ENCODE measurements at regions not wholly inside any gene's neighbourhood (a gene's known extent, or its start where the extent isn't known, plus 50 kb on each side); places are given as distances from the start of the nearest gene placed in this dataset.

- Mint-ChIP-seq H3K27me3 (peaks cover 21 to 25% of the 10 kb centered on the region in 2 donors), H3K4me3 (no peak overlapping the region), H3K36me3 (peaks cover 0 to 4% (median 0%) of the 10 kb centered on the region in 3 donors), H3K9me3 (no peaks in the 10 kb centered on the region), H3K4me1 (peaks cover 11 to 17% (median 16%) of the 10 kb centered on the region in 3 donors), H3K27ac (peak overlapping the region in 2 of 8 donors; percentile 4 to 21)
- Histone ChIP-seq H3K4me1 (ENCODE audit: insufficient read depth, low read length) (peaks cover 21% of the 10 kb centered on the region), H3K4me3 (ENCODE audit: low read length) (peak overlapping the region; percentile 14), H3K36me3 (ENCODE audit: insufficient read depth, low read length) (no peaks in the 10 kb centered on the region), H3K27ac (ENCODE audit: low read depth, low read length) (peak overlapping the region; percentile 49), H3K27me3 (ENCODE audit: insufficient read depth, low read length, poor library complexity, severe bottlenecking) (no peaks in the 10 kb centered on the region), H3K9me3 (ENCODE audit: low read length) (no peaks in the 10 kb centered on the region)
- CTCF ChIA-PET = no interaction called here
- POLR2A ChIA-PET = no interaction called here
- DNase-seq = no peak
These were observed 124.2 kb downstream of the LY86 start for GRCh38 chr6:6712449-6713403.

DNA sequence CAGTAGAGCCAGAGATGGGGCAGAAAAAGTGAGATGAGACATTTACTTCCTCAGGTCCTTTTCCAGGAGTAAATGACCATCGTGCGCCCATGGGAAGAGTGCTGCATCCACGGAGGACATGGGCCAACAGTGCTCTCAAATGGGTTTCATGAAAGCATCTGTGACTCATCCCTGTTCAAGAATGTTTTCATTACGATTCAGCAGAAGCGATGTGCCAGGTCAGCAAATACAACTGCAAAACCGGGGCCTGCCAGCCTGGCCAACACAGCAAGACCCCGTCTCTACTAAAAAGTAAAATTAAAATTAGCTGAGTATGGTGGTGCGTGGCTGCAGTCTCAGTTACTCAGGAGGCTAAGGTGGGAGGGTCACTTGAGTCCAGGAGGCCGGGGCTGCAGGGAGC, 125.1 kb downstream of the LY86 start:
- peaks cover 23 to 25% of the 10 kb centered on the region in 2 donors for H3K27me3 Mint-ChIP-seq
- H3K4me1 Mint-ChIP-seq = peaks cover 11 to 20% (median 16%) of the 10 kb centered on the region in 3 donors
- no peaks in the 10 kb centered on the region for H3K27me3 ChIP-seq (ENCODE audit: insufficient read depth, low read length, poor library complexity, severe bottlenecking)
- H3K9me3 ChIP-seq (ENCODE audit: low read length) = no peaks in the 10 kb centered on the region
- H3K4me3 ChIP-seq (ENCODE audit: low read length) = no peak overlapping the region
- DNase-seq = no peak
- H3K27ac Mint-ChIP-seq = no peak overlapping the region
- H3K4me3 Mint-ChIP-seq = no peak overlapping the region
- no peaks in the 10 kb centered on the region for H3K9me3 Mint-ChIP-seq
- H3K36me3 Mint-ChIP-seq = peaks cover 0 to 3% (median 0%) of the 10 kb centered on the region in 3 donors
- peaks cover 21% of the 10 kb centered on the region for H3K4me1 ChIP-seq (ENCODE audit: insufficient read depth, low read length)
- CTCF ChIA-PET = no interaction called here
- POLR2A ChIA-PET = no interaction called here
- no peaks in the 10 kb centered on the region for H3K36me3 ChIP-seq (ENCODE audit: insufficient read depth, low read length)
- no peak overlapping the region for H3K27ac ChIP-seq (ENCODE audit: low read depth, low read length)

- H3K4me3 ChIP-seq (ENCODE audit: low read length) = no peak overlapping the region
- H3K9me3 ChIP-seq (ENCODE audit: low read length) = no peaks in the 10 kb centered on the region
- H3K27me3 Mint-ChIP-seq = peaks cover 22 to 25% of the 10 kb centered on the region in 2 donors
- H3K27ac ChIP-seq (ENCODE audit: low read depth, low read length) = no peak overlapping the region
- H3K4me1 Mint-ChIP-seq = peaks cover 11 to 20% (median 16%) of the 10 kb centered on the region in 3 donors
- ChIA-PET POLR2A (no interaction called here), CTCF (interaction anchor here (0.9 kb wide), 1 partner anchor 167 kb away, joined by 3 read pairs; no protein-coding TSS in a partner anchor)
- no peak overlapping the region for H3K27ac Mint-ChIP-seq
- peaks cover 21% of the 10 kb centered on the region for H3K4me1 ChIP-seq (ENCODE audit: insufficient read depth, low read length)
- no peaks in the 10 kb centered on the region for H3K27me3 ChIP-seq (ENCODE audit: insufficient read depth, low read length, poor library complexity, severe bottlenecking)
- no peaks in the 10 kb centered on the region for H3K9me3 Mint-ChIP-seq
- no peaks in the 10 kb centered on the region for H3K36me3 ChIP-seq (ENCODE audit: insufficient read depth, low read length)
- H3K4me3 Mint-ChIP-seq = no peak overlapping the region
- no peak for DNase-seq
- H3K36me3 Mint-ChIP-seq = no peaks in the 10 kb centered on the region
These were observed 125.8 kb downstream of the LY86 start for GRCh38 chr6:6714118-6714897.

- Histone ChIP-seq H3K4me3 (ENCODE audit: low read length) (no peak overlapping the region), H3K36me3 (ENCODE audit: insufficient read depth, low read length) (no peaks in the 10 kb centered on the region), H3K9me3 (ENCODE audit: low read length) (no peaks in the 10 kb centered on the region), H3K4me1 (ENCODE audit: insufficient read depth, low read length) (peaks cover 21% of the 10 kb centered on the region), H3K27ac (ENCODE audit: low read depth, low read length) (no peak overlapping the region), H3K27me3 (ENCODE audit: insufficient read depth, low read length, poor library complexity, severe bottlenecking) (no peaks in the 10 kb centered on the region)
- Mint-ChIP-seq H3K4me3 (no peak overlapping the region), H3K27me3 (peaks cover 22 to 24% of the 10 kb centered on the region in 2 donors), H3K4me1 (peaks cover 11 to 20% (median 16%) of the 10 kb centered on the region in 3 donors), H3K9me3 (no peaks in the 10 kb centered on the region), H3K36me3 (no peaks in the 10 kb centered on the region), H3K27ac (peak overlapping the region in 1 of 8 donors; percentile 54)
- POLR2A ChIA-PET = no interaction called here
- CTCF ChIA-PET = interaction anchor here (0.9 kb wide), 1 partner anchor 168 kb away, joined by 3 read pairs; no protein-coding TSS in a partner anchor
- no peak for DNase-seq
These were observed 126.4 kb downstream of the LY86 start for GRCh38 chr6:6714953-6715352.

GRCh38 chr6:6715465-6715864, 126.9 kb downstream of the LY86 start:
- DNase-seq = no peak
- Mint-ChIP-seq H3K9me3 (no peaks in the 10 kb centered on the region), H3K27me3 (peaks cover 18 to 19% of the 10 kb centered on the region in 2 donors), H3K4me3 (no peak overlapping the region), H3K27ac (no peak overlapping the region), H3K36me3 (no peaks in the 10 kb centered on the region), H3K4me1 (peaks cover 11 to 20% (median 16%) of the 10 kb centered on the region in 3 donors)
- CTCF ChIA-PET = no interaction called here
- Histone ChIP-seq H3K36me3 (ENCODE audit: insufficient read depth, low read length) (no peaks in the 10 kb centered on the region), H3K27me3 (ENCODE audit: insufficient read depth, low read length, poor library complexity, severe bottlenecking) (no peaks in the 10 kb centered on the region), H3K4me1 (ENCODE audit: insufficient read depth, low read length) (peaks cover 21% of the 10 kb centered on the region), H3K27ac (ENCODE audit: low read depth, low read length) (no peak overlapping the region), H3K4me3 (ENCODE audit: low read length) (no peak overlapping the region), H3K9me3 (ENCODE audit: low read length) (no peaks in the 10 kb centered on the region)
- POLR2A ChIA-PET = no interaction called here

DNA sequence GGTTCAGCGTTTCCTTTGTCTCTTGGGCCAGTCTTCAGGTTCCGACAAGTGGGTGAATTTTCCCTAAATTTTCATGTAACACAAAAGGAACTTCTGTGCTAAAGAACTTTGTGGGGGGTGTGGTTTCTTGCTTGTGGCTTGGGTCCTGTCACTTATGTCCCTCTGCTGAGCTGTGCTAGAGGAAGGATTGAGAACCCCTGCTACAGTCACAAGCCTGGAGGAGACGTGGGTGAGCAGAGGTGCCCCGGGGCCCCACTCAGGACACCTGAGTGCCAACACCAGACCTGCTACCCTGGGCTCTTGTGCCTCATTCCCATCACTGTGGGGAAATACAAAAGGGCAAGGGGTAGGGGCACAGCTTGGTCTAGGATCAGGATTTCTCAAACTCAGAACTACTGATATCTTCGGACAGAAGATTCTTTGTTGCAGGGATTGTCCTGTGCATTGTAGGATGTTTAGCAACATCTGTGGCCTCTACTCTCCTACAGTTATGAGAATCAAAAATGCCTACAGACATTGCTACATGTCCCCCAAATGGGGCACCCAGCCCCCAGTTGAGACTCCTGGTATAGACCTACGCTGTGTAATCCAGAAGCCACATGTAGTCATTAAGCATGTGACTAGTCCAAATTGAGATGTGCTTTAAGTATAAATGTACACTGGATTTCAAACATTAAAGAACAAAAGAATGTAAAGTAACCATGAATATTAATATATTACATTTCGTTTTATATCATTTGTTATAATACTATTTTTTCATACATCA, 128.7 kb downstream of the LY86 start:
- POLR2A ChIA-PET = interaction anchor here (0.6 kb wide), 1 partner anchor 1059 kb away, joined by 3 read pairs; no protein-coding TSS in a partner anchor
- H3K27me3 ChIP-seq (ENCODE audit: insufficient read depth, low read length, poor library complexity, severe bottlenecking) = no peaks in the 10 kb centered on the region
- H3K4me1 ChIP-seq (ENCODE audit: insufficient read depth, low read length) = peaks cover 11% of the 10 kb centered on the region
- no peaks in the 10 kb centered on the region for H3K36me3 Mint-ChIP-seq
- H3K4me3 Mint-ChIP-seq = no peak overlapping the region
- no peak overlapping the region for H3K27ac Mint-ChIP-seq
- CTCF ChIA-PET = no interaction called here
- no peaks in the 10 kb centered on the region for H3K36me3 ChIP-seq (ENCODE audit: insufficient read depth, low read length)
- H3K27me3 Mint-ChIP-seq = peaks cover 6 to 9% of the 10 kb centered on the region in 2 donors
- no peak overlapping the region for H3K27ac ChIP-seq (ENCODE audit: low read depth, low read length)
- H3K9me3 Mint-ChIP-seq = no peaks in the 10 kb centered on the region
- H3K9me3 ChIP-seq (ENCODE audit: low read length) = no peaks in the 10 kb centered on the region
- DNase-seq = no peak
- H3K4me1 Mint-ChIP-seq = peaks cover 3 to 8% (median 3%) of the 10 kb centered on the region in 3 donors
- no peak overlapping the region for H3K4me3 ChIP-seq (ENCODE audit: low read length)

DNA sequence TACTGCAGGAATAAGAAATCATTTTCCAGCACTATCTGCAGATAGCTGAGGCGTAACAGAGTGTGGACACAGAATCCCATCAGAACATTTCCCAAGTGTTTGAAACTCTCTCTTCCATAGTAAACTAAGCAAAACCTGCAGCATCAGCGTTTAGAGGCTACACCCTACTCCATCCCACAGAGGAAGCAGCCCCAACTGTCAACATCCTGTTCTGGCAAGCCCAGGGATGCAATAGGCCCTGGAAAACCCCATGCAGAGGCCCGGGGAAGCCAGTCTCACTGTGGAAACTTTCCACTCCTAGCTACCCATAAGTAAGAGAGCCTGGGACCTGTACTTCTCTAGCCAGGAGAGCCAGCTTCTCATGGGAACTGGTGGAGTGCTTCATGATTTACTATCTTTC, 129.4 kb downstream of the LY86 start:
- H3K9me3 Mint-ChIP-seq = no peaks in the 10 kb centered on the region
- Histone ChIP-seq H3K4me1 (ENCODE audit: insufficient read depth, low read length) (peaks cover 4% of the 10 kb centered on the region), H3K4me3 (ENCODE audit: low read length) (no peak overlapping the region), H3K36me3 (ENCODE audit: insufficient read depth, low read length) (no peaks in the 10 kb centered on the region), H3K27ac (ENCODE audit: low read depth, low read length) (no peak overlapping the region), H3K9me3 (ENCODE audit: low read length) (no peaks in the 10 kb centered on the region), H3K27me3 (ENCODE audit: insufficient read depth, low read length, poor library complexity, severe bottlenecking) (no peaks in the 10 kb centered on the region)
- ChIA-PET CTCF (no interaction called here), POLR2A (interaction anchor here (0.6 kb wide), 1 partner anchor 1058 kb away, joined by 3 read pairs; no protein-coding TSS in a partner anchor)
- H3K4me3 Mint-ChIP-seq = no peak overlapping the region
- H3K27ac Mint-ChIP-seq = no peak overlapping the region
- DNase-seq = no peak
- H3K36me3 Mint-ChIP-seq = no peaks in the 10 kb centered on the region
- peaks cover 0 to 6% of the 10 kb centered on the region in 2 donors for H3K27me3 Mint-ChIP-seq
- H3K4me1 Mint-ChIP-seq = peaks cover 0 to 3% (median 0%) of the 10 kb centered on the region in 3 donors

Data from CD8-positive, alpha-beta memory T cell (primary cell).